ENCODE measurements at regions not wholly inside any gene's neighbourhood (a gene's known extent, or its start where the extent isn't known, plus 50 kb on each side); places are given as distances from the start of the nearest gene placed in this dataset.
"Not testable (repeated sequence)": the region's sequence is repeated elsewhere in the genome, so short reads cannot be mapped to it uniquely, and the experiment has no call there.

GRCh38 chr4:124993838-124994237 is 281.3 kb upstream of the ANKRD50 start:
- no peak for DNase-seq (ENCODE audit: low read depth in 2 of 2)

- DNase-seq (ENCODE audit: low read depth in 2 of 2), result no peak
Measured at GRCh38 chr4:124990398-124990797, 277.9 kb upstream of the ANKRD50 start.

GRCh38 chr4:124980276-124980752 is 267.8 kb upstream of the ANKRD50 start:
- DNase-seq (ENCODE audit: low read depth in 2 of 2), result no peak

- DNase-seq (ENCODE audit: low read depth in 2 of 2), result not testable (repeated sequence)
Measured at GRCh38 chr4:124978536-124978935, 266.0 kb upstream of the ANKRD50 start.

GRCh38 chr4:124977045-124977444 is 264.5 kb upstream of the ANKRD50 start:
- no peak for DNase-seq (ENCODE audit: low read depth in 2 of 2)

- DNase-seq (ENCODE audit: low read depth in 2 of 2), result no peak
Measured at GRCh38 chr4:124974152-124974551, 261.6 kb upstream of the ANKRD50 start.

GRCh38 chr4:124973716-124974115 is 261.2 kb upstream of the ANKRD50 start:
- no peak for DNase-seq (ENCODE audit: low read depth in 2 of 2)

GRCh38 chr4:124970011-124970410 is 257.5 kb upstream of the ANKRD50 start:
- no peak for DNase-seq (ENCODE audit: low read depth in 2 of 2)

- DNase-seq (ENCODE audit: low read depth in 2 of 2), result no peak
Measured at GRCh38 chr4:124965497-124965891, 253.0 kb upstream of the ANKRD50 start.

- no peak for DNase-seq (ENCODE audit: low read depth in 2 of 2)
Measured at GRCh38 chr4:124964852-124965496, 252.4 kb upstream of the ANKRD50 start.

- no peak for DNase-seq (ENCODE audit: low read depth in 2 of 2)
Measured at GRCh38 chr4:124964251-124964650, 251.7 kb upstream of the ANKRD50 start.

- DNase-seq (ENCODE audit: low read depth in 2 of 2), result no peak
Measured at GRCh38 chr4:124961138-124961750, 248.7 kb upstream of the ANKRD50 start.

GRCh38 chr4:124958847-124959246 is 246.3 kb upstream of the ANKRD50 start:
- no peak for DNase-seq (ENCODE audit: low read depth in 2 of 2)

GRCh38 chr4:124955476-124955875 is 242.9 kb upstream of the ANKRD50 start:
- DNase-seq (ENCODE audit: low read depth in 2 of 2), result no peak

- DNase-seq (ENCODE audit: low read depth in 2 of 2), result no peak
Measured at GRCh38 chr4:124954046-124954445, 241.5 kb upstream of the ANKRD50 start.

GRCh38 chr4:124953486-124953885 is 241.0 kb upstream of the ANKRD50 start:
- no peak for DNase-seq (ENCODE audit: low read depth in 2 of 2)

GRCh38 chr4:124953061-124953460 is 240.5 kb upstream of the ANKRD50 start:
- DNase-seq (ENCODE audit: low read depth in 2 of 2), result peak in 1 of 2 donors; percentile 20

- DNase-seq (ENCODE audit: low read depth in 2 of 2), result no peak
Measured at GRCh38 chr4:124952601-124953000, 240.1 kb upstream of the ANKRD50 start.

- DNase-seq (ENCODE audit: low read depth in 2 of 2), result peak; percentile 32 to 77
Measured at GRCh38 chr4:124948976-124949597, 236.6 kb upstream of the ANKRD50 start.

- DNase-seq (ENCODE audit: low read depth in 2 of 2), result peak in 1 of 2 donors; percentile 60
Measured at GRCh38 chr4:124947622-124948265, 235.2 kb upstream of the ANKRD50 start.

GRCh38 chr4:124946696-124947095 is 234.2 kb upstream of the ANKRD50 start:
- DNase-seq (ENCODE audit: low read depth in 2 of 2), result peak; percentile 61 to 66

GRCh38 chr4:124945422-124945821 is 232.9 kb upstream of the ANKRD50 start:
- DNase-seq (ENCODE audit: low read depth in 2 of 2), result peak; percentile 31 to 41

Data from lung microvascular endothelial cell (primary cell).